22Rv1 (cell line): ENCODE measurements at regions not wholly inside any gene's neighbourhood (a gene's known extent, or its start where the extent isn't known, plus 50 kb on each side); places are given as distances from the start of the nearest gene placed in this dataset.

Source experiments
- CTCF ChIP-seq: fragments of 450-650 bp; IDR thresholded peaks from 2 replicates; pipeline ENCODE4 v1.5.1; 2017; ENCODE audit warnings: mild to moderate bottlenecking
- ZFX ChIP-seq: fragments of 450-650 bp; IDR thresholded peaks from 2 replicates; pipeline ENCODE4 v1.6.1; 2017; ENCODE audit warnings: antibody characterized with exemption, borderline replicate concordance

- no peak for TF ChIP-seq CTCF
- TF ChIP-seq ZFX: no peak
Observed at GRCh38 chr15:31179693-31180092, 78.2 kb upstream of the TRPM1 start.
